ENCODE measurements at regions not wholly inside any gene's neighbourhood (a gene's known extent, or its start where the extent isn't known, plus 50 kb on each side); places are given as distances from the start of the nearest gene placed in this dataset.

DNA sequence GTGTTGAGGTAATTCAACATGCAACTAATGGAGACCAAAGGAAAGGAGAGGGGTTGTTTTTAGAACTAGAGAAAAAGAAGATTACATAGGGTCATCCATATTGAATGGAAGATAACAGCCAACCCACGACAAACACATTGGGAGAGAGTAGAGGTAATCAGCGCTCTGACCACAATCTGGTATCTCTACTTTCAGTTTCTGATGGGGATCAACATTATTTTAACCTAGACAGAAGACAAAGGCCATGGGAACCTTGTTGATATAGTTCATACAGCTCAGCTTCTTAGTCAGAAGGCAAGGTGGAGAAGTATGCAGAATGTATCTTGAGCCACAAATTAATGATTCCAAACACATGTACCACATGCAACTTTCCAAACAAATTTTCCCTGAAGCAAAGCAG is 537.1 kb upstream of the ST8SIA4 start:
- no peaks in the 10 kb centered on the region for H3K9me2 ChIP-seq (replicated peaks; ENCODE audit: low read length)
- DNase-seq, result no peak
- TF ChIP-seq, protein P1, sequence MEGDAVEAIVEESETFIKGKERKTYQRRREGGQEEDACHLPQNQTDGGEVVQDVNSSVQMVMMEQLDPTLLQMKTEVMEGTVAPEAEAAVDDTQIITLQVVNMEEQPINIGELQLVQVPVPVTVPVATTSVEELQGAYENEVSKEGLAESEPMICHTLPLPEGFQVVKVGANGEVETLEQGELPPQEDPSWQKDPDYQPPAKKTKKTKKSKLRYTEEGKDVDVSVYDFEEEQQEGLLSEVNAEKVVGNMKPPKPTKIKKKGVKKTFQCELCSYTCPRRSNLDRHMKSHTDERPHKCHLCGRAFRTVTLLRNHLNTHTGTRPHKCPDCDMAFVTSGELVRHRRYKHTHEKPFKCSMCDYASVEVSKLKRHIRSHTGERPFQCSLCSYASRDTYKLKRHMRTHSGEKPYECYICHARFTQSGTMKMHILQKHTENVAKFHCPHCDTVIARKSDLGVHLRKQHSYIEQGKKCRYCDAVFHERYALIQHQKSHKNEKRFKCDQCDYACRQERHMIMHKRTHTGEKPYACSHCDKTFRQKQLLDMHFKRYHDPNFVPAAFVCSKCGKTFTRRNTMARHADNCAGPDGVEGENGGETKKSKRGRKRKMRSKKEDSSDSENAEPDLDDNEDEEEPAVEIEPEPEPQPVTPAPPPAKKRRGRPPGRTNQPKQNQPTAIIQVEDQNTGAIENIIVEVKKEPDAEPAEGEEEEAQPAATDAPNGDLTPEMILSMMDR (conservative IDR thresholded peaks at IDR 0.05; ENCODE audit: low read depth, low read length), result no peak
- TF ChIP-seq EZH2 (IDR thresholded peaks at IDR 0.05; ENCODE audit: low read length, unreplicated experiment) (no peak), EZH2phosphoT487 (IDR thresholded peaks at IDR 0.05; ENCODE audit: borderline replicate concordance, low read length) (no peak)
- H3K27me3 ChIP-seq (ENCODE audit: low read length), result no peaks in the 10 kb centered on the region
- H3F3A ChIP-seq (ENCODE audit: low read length, unreplicated experiment), result no peaks in the 10 kb centered on the region
- H3K4me3 ChIP-seq (ENCODE audit: low read length), result no peak overlapping the region
- ChIA-PET CTCF (no interaction called here), POLR2A (ENCODE audit: unreplicated experiment) (no interaction called here)
- H3K4me1 ChIP-seq (ENCODE audit: insufficient read depth, low read length), result no peaks in the 10 kb centered on the region
- H3K4me2 ChIP-seq (ENCODE audit: low read length), result no peak overlapping the region
- no peak for ATAC-seq
- no peak overlapping the region for H3K9ac ChIP-seq (ENCODE audit: low read length)
- H2AFZ ChIP-seq (ENCODE audit: low read length), result no peak overlapping the region
- no peaks in the 10 kb centered on the region for H3K79me2 ChIP-seq (ENCODE audit: low read length)
- H3K36me3 ChIP-seq (ENCODE audit: low read depth, low read length), result no peaks in the 10 kb centered on the region
- no peaks in the 10 kb centered on the region for H4K20me1 ChIP-seq (ENCODE audit: low read length)
- H3K9me3 ChIP-seq (ENCODE audit: low read length), result no peaks in the 10 kb centered on the region
- BruUV-seq (replicated peaks), result no TSS peak
- intact Hi-C loops (cut with micrococcal nuclease), result no loop called here
- H3K27ac ChIP-seq (ENCODE audit: low read length), result no peak overlapping the region

DNA sequence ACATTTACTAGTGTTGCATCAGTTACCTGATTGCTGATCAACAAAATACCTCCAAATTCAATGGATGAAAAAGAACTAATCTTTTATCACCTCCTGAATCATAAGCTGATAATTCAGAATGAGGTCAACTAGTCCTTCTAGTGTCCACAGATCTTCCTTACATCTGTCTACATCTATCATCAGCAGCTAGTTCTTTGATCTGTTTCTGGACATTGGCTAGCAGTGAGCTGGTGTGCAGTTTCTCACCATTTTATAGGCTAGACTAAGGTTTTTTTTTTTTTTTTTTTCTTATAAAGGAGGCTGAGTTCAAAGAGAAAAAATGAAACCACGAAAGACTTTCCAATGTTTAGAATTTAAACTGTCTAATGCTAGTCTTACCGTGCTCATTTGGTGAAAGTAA is 534.3 kb upstream of the ST8SIA4 start:
- Histone ChIP-seq H3K9me2 (replicated peaks; ENCODE audit: low read length) (no peaks in the 10 kb centered on the region), H3K27ac (ENCODE audit: low read length) (no peak overlapping the region), H3K4me3 (ENCODE audit: low read length) (no peak overlapping the region), H2AFZ (ENCODE audit: low read length) (no peak overlapping the region), H3K9me3 (ENCODE audit: low read length) (no peaks in the 10 kb centered on the region), H4K20me1 (ENCODE audit: low read length) (no peaks in the 10 kb centered on the region), H3K9ac (ENCODE audit: low read length) (no peak overlapping the region), H3F3A (ENCODE audit: low read length, unreplicated experiment) (no peaks in the 10 kb centered on the region), H3K79me2 (ENCODE audit: low read length) (no peaks in the 10 kb centered on the region), H3K4me1 (ENCODE audit: insufficient read depth, low read length) (no peaks in the 10 kb centered on the region), H3K27me3 (ENCODE audit: low read length) (no peaks in the 10 kb centered on the region), H3K36me3 (ENCODE audit: low read depth, low read length) (no peaks in the 10 kb centered on the region), H3K4me2 (ENCODE audit: low read length) (no peak overlapping the region)
- no peak for TF ChIP-seq EZH2 (IDR thresholded peaks at IDR 0.05; ENCODE audit: low read length, unreplicated experiment)
- TF ChIP-seq, protein P1 (conservative IDR thresholded peaks at IDR 0.05; ENCODE audit: low read depth, low read length), result no peak
- TF ChIP-seq EZH2phosphoT487 (IDR thresholded peaks at IDR 0.05; ENCODE audit: borderline replicate concordance, low read length), result no peak
- intact Hi-C loops (cut with micrococcal nuclease), result no loop called here
- ChIA-PET POLR2A (ENCODE audit: unreplicated experiment) (no interaction called here), CTCF (no interaction called here)
- no TSS peak for BruUV-seq (replicated peaks)
- ATAC-seq, result no peak
- DNase-seq, result no peak

DNA sequence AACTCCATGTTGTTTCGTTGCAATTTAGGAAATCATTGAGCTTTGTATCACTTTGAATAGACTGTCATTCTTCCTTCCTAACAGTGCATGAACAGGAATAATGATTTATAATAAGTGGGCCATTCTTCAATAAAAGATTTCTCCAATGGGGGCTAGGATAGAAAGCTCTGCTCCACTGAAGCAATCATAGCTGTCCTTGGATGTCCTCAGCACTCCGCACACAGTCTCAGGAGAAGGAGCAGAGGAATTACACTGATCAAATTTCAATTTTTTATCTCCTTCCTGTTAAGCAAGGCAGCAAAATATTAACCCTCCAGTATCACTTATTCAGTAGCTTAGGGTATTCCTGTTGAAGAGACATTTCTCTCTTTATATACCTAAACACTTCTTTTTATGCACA is 532.7 kb upstream of the ST8SIA4 start:
- Histone ChIP-seq H2AFZ (ENCODE audit: low read length) (no peak overlapping the region), H3K27me3 (ENCODE audit: low read length) (no peaks in the 10 kb centered on the region), H3F3A (ENCODE audit: low read length, unreplicated experiment) (no peaks in the 10 kb centered on the region), H4K20me1 (ENCODE audit: low read length) (no peaks in the 10 kb centered on the region), H3K4me3 (ENCODE audit: low read length) (no peak overlapping the region), H3K4me1 (ENCODE audit: insufficient read depth, low read length) (no peaks in the 10 kb centered on the region), H3K27ac (ENCODE audit: low read length) (no peak overlapping the region), H3K79me2 (ENCODE audit: low read length) (no peaks in the 10 kb centered on the region), H3K9me2 (replicated peaks; ENCODE audit: low read length) (no peaks in the 10 kb centered on the region), H3K9me3 (ENCODE audit: low read length) (no peaks in the 10 kb centered on the region), H3K9ac (ENCODE audit: low read length) (no peak overlapping the region), H3K4me2 (ENCODE audit: low read length) (no peak overlapping the region), H3K36me3 (ENCODE audit: low read depth, low read length) (no peaks in the 10 kb centered on the region)
- ATAC-seq (no peak), DNase-seq (no peak)
- ChIA-PET CTCF (no interaction called here), POLR2A (ENCODE audit: unreplicated experiment) (no interaction called here)
- TF ChIP-seq EZH2phosphoT487 (IDR thresholded peaks at IDR 0.05; ENCODE audit: borderline replicate concordance, low read length), result no peak
- no peak for TF ChIP-seq EZH2 (IDR thresholded peaks at IDR 0.05; ENCODE audit: low read length, unreplicated experiment)
- TF ChIP-seq, protein P1 (conservative IDR thresholded peaks at IDR 0.05; ENCODE audit: low read depth, low read length), result no peak
- intact Hi-C loops (cut with micrococcal nuclease), result no loop called here
- no TSS peak for BruUV-seq (replicated peaks)

Measured in PC-3 (cell line).